NCI-H1417 (cell line): ENCODE measurements at regions not wholly inside any gene's neighbourhood (a gene's known extent, or its start where the extent isn't known, plus 50 kb on each side); places are given as distances from the start of the nearest gene placed in this dataset.
A peak's percentile ranks its signal among the peaks of the same experiment; 100 is the strongest.
"Not testable (repeated sequence)": the region's sequence is repeated elsewhere in the genome, so short reads cannot be mapped to it uniquely, and the experiment has no call there.

Experiments
- DNase-seq, 3 experiments: peaks; one replicate each; lab custom pipeline; 2025; lab: John Stamatoyannopoulos, UW

- DNase-seq: no peak
Measured at GRCh38 chrX:94612140-94612539, 938.1 kb downstream of the FAM133A start.

GRCh38 chrX:94633237-94633636 is 959.2 kb downstream of the FAM133A start:
- peak in 1 of 3 experiments; percentile 39 for DNase-seq

- DNase-seq: no peak
Measured at GRCh38 chrX:94635003-94635402, 961.0 kb downstream of the FAM133A start.

- DNase-seq: no peak
Measured at GRCh38 chrX:94645726-94646125, 971.7 kb downstream of the FAM133A start.

GRCh38 chrX:94655180-94655579 is 981.2 kb downstream of the FAM133A start:
- no peak for DNase-seq

GRCh38 chrX:94662689-94663088 is 988.7 kb downstream of the FAM133A start:
- DNase-seq: peak in 2 of 3 experiments; percentile 22 to 57

GRCh38 chrX:94676285-94676684 is 1002.3 kb downstream of the FAM133A start:
- no peak for DNase-seq

GRCh38 chrX:94686071-94686470 is 1012.1 kb downstream of the FAM133A start:
- DNase-seq: no peak

GRCh38 chrX:94695910-94696309 is 1021.9 kb downstream of the FAM133A start:
- DNase-seq: peak in 2 of 3 experiments; percentile 17 to 63

- not testable (repeated sequence) for DNase-seq
Measured at GRCh38 chrX:94704348-94705256, 1030.6 kb downstream of the FAM133A start.

- DNase-seq: no peak
Measured at GRCh38 chrX:94721386-94721785, 1047.4 kb downstream of the FAM133A start.

GRCh38 chrX:94722578-94722977 is 1048.6 kb downstream of the FAM133A start:
- no peak for DNase-seq

- DNase-seq: no peak
Measured at GRCh38 chrX:94742772-94743171, 1068.8 kb downstream of the FAM133A start.

- DNase-seq: no peak
Measured at GRCh38 chrX:94743478-94743877, 1069.5 kb downstream of the FAM133A start.

GRCh38 chrX:94744786-94745185 is 1070.8 kb downstream of the FAM133A start:
- DNase-seq: no peak

GRCh38 chrX:94751611-94752010 is 1077.6 kb downstream of the FAM133A start:
- DNase-seq: peak in 1 of 3 experiments; percentile 26

GRCh38 chrX:94752434-94753169 is 1078.6 kb downstream of the FAM133A start:
- DNase-seq: no peak

- DNase-seq: peak in 1 of 3 experiments; percentile 14
Measured at GRCh38 chrX:94758130-94758529, 1084.1 kb downstream of the FAM133A start.

- no peak for DNase-seq
Measured at GRCh38 chrX:94775640-94776039, 1101.6 kb downstream of the FAM133A start.

GRCh38 chrX:94813541-94813940 is 1139.5 kb downstream of the FAM133A start:
- DNase-seq: no peak

- DNase-seq: no peak
Measured at GRCh38 chrX:94814216-94814615, 1140.2 kb downstream of the FAM133A start.

GRCh38 chrX:94830717-94831116 is 1156.7 kb downstream of the FAM133A start:
- no peak for DNase-seq

GRCh38 chrX:94831364-94831763 is 1157.4 kb downstream of the FAM133A start:
- peak in 2 of 3 experiments; percentile 35 to 76 for DNase-seq
